GM12892 (cell line): ENCODE measurements at regions not wholly inside any gene's neighbourhood (a gene's known extent, or its start where the extent isn't known, plus 50 kb on each side); places are given as distances from the start of the nearest gene placed in this dataset.

Source experiments
- POLR2A ChIP-seq: IDR thresholded peaks from 2 replicates; pipeline ENCODE4 v1.6.1; 2011; ENCODE audit warnings: low read depth, low read length, control low read depth
- POLR2AphosphoS5 ChIP-seq: IDR thresholded peaks from 2 replicates; pipeline ENCODE4 v1.6.1; 2011; ENCODE audit warnings: low read depth, low read length, control low read depth

DNA sequence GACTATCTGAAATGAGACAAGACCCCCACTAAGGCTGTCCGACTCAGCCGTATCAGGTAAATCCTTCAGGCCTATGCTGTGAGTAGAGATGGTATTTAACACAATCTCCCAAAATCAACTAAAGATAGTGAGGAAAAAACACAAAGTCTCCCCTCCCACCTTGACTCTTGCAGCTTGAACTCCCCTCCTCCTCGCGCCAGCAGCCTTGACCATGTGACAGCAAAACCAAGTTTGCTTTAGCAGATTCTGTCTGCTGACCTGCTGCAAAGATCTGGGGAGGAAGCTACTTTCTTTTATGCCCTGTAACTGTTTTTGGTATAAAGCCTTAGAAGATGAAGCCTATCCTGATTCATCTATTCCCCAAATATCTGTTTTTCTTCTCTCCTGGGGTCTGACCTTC lies 509.5 kb downstream of the CDH26 start:
- TF ChIP-seq POLR2AphosphoS5 (no peak), POLR2A (no peak)
